HL-60 (cell line): ENCODE measurements at regions not wholly inside any gene's neighbourhood (a gene's known extent, or its start where the extent isn't known, plus 50 kb on each side); places are given as distances from the start of the nearest gene placed in this dataset.

Experiments used
- GABPA ChIP-seq: IDR thresholded peaks from 2 replicates; pipeline ENCODE4 v1.6.1; 2012; ENCODE audit warnings: low read depth
- TF ChIP-seq, protein P1 (sequence below): IDR thresholded peaks from one replicate; pipeline ENCODE4 v1.5.1; 2011; ENCODE audit warnings: low read length, control low read depth, inconsistent platforms; ENCODE audit not compliant: insufficient read depth

DNA sequence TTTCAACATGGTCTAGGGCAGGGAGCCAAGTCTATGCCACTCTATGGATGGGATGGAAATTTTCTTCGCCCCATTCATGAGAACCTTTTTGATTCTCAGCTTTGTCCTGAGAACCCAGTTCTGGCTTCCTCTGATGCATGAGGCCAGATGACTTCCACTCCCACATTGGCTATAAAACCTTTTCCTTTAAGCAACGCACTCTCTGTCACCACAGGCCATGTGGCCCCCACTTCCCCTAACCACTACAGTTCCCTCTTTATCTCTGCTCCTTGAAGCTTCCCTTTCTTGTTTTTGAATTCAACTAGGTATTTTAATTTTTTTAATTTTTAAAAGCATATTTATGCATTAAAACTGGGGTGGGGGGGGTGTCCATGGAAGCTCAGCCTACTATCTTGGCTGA lies 401.3 kb downstream of the ENC1 start:
- TF ChIP-seq, protein P1, sequence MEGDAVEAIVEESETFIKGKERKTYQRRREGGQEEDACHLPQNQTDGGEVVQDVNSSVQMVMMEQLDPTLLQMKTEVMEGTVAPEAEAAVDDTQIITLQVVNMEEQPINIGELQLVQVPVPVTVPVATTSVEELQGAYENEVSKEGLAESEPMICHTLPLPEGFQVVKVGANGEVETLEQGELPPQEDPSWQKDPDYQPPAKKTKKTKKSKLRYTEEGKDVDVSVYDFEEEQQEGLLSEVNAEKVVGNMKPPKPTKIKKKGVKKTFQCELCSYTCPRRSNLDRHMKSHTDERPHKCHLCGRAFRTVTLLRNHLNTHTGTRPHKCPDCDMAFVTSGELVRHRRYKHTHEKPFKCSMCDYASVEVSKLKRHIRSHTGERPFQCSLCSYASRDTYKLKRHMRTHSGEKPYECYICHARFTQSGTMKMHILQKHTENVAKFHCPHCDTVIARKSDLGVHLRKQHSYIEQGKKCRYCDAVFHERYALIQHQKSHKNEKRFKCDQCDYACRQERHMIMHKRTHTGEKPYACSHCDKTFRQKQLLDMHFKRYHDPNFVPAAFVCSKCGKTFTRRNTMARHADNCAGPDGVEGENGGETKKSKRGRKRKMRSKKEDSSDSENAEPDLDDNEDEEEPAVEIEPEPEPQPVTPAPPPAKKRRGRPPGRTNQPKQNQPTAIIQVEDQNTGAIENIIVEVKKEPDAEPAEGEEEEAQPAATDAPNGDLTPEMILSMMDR: no peak
- no peak for TF ChIP-seq GABPA
